ENCODE measurements at regions not wholly inside any gene's neighbourhood (a gene's known extent, or its start where the extent isn't known, plus 50 kb on each side); places are given as distances from the start of the nearest gene placed in this dataset.

GRCh38 chr9:3161912-3162311 lies 318.0 kb upstream of the PUM3 start:
- peak; percentile 7 for DNase-seq (ENCODE audit: low spot score)

GRCh38 chr9:3157011-3157410 lies 313.1 kb upstream of the PUM3 start:
- no peak for DNase-seq (ENCODE audit: low spot score)

- no peak for DNase-seq (ENCODE audit: low spot score)
Observed at GRCh38 chr9:3151672-3152576, 308.0 kb upstream of the PUM3 start.

GRCh38 chr9:3150074-3150473 lies 306.2 kb upstream of the PUM3 start:
- no peak for DNase-seq (ENCODE audit: low spot score)

GRCh38 chr9:3138231-3139229 lies 294.6 kb upstream of the PUM3 start:
- no peak for DNase-seq (ENCODE audit: low spot score)

- DNase-seq (ENCODE audit: low spot score) = no peak
Observed at GRCh38 chr9:3137347-3137695, 293.4 kb upstream of the PUM3 start.

- no peak for DNase-seq (ENCODE audit: low spot score)
Observed at GRCh38 chr9:3136686-3137346, 292.9 kb upstream of the PUM3 start.

GRCh38 chr9:3136230-3136629 lies 292.3 kb upstream of the PUM3 start:
- no peak for DNase-seq (ENCODE audit: low spot score)

- no peak for DNase-seq (ENCODE audit: low spot score)
Observed at GRCh38 chr9:3127564-3127963, 283.7 kb upstream of the PUM3 start.

GRCh38 chr9:3125602-3126405 lies 281.9 kb upstream of the PUM3 start:
- no peak for DNase-seq (ENCODE audit: low spot score)

GRCh38 chr9:3124001-3124400 lies 280.1 kb upstream of the PUM3 start:
- DNase-seq (ENCODE audit: low spot score) = no peak

GRCh38 chr9:3118081-3118480 lies 274.2 kb upstream of the PUM3 start:
- no peak for DNase-seq (ENCODE audit: low spot score)

- no peak for DNase-seq (ENCODE audit: low spot score)
Observed at GRCh38 chr9:3099646-3100045, 255.8 kb upstream of the PUM3 start.

GRCh38 chr9:3088219-3088618 lies 244.3 kb upstream of the PUM3 start:
- no peak for DNase-seq (ENCODE audit: low spot score)

GRCh38 chr9:3087697-3088096 lies 243.8 kb upstream of the PUM3 start:
- DNase-seq (ENCODE audit: low spot score) = no peak

GRCh38 chr9:3080951-3081350 lies 237.1 kb upstream of the PUM3 start:
- no peak for DNase-seq (ENCODE audit: low spot score)

- no peak for DNase-seq (ENCODE audit: low spot score)
Observed at GRCh38 chr9:3074247-3074646, 230.4 kb upstream of the PUM3 start.

GRCh38 chr9:3066591-3066990 lies 222.7 kb upstream of the PUM3 start:
- DNase-seq (ENCODE audit: low spot score) = no peak

- DNase-seq (ENCODE audit: low spot score) = no peak
Observed at GRCh38 chr9:3059781-3060468, 216.0 kb upstream of the PUM3 start.

GRCh38 chr9:3058409-3058808 lies 214.5 kb upstream of the PUM3 start:
- no peak for DNase-seq (ENCODE audit: low spot score)

GRCh38 chr9:3054017-3054586 lies 210.2 kb upstream of the PUM3 start:
- no peak for DNase-seq (ENCODE audit: low spot score)
